H1 (cell line): ENCODE measurements at regions not wholly inside any gene's neighbourhood (a gene's known extent, or its start where the extent isn't known, plus 50 kb on each side); places are given as distances from the start of the nearest gene placed in this dataset.

ENCODE experiments used
- CTCF ChIA-PET: fragments of 300-600 bp; sonication (Branson Sonifier 250); formaldehyde crosslinking; loops from one replicate; lab custom pipeline; 2021; ENCODE audit not compliant: partially characterized antibody; lab: Charles Lee
- POLR2A ChIA-PET: fragments of 300-600 bp; sonication (Branson Sonifier 250); formaldehyde crosslinking; loops from one replicate; lab custom pipeline; 2021; ENCODE audit warnings: inconsistent platforms; ENCODE audit not compliant: partially characterized antibody; lab: Charles Lee
- DNase-seq, 2 experiments: peaks; one replicate each; pipeline versions ENCODE4 v3.0.0 to v3.0.0-alpha.2; 2010 to 2022; ENCODE audit warnings: low spot score in 2 of 2, low read depth in 1 of 2, mixed read lengths in 1 of 2
- FAIRE-seq: peaks from 2 replicates; lab custom pipeline; 2011; peaks lifted over from hg19 to GRCh38; lab: Jason Lieb, UNC
- H2AFZ ChIP-seq: 2 replicates; pipeline ENCODE4 v1.8.1; 2012; ENCODE audit warnings: low read length, inconsistent platforms
- H2AK5ac ChIP-seq: 2 replicates; pipeline ENCODE4 v1.6.1; 2013; ENCODE audit warnings: low read depth, low read length
- H2BK120ac ChIP-seq: replicated peaks from 2 replicates; pipeline ENCODE3; 2013; ENCODE audit warnings: low read depth, low read length, inconsistent platforms
- H2BK12ac ChIP-seq: 2 replicates; pipeline ENCODE4 v1.6.1; 2013; ENCODE audit warnings: low read depth, low read length
- H2BK15ac ChIP-seq: 2 replicates; pipeline ENCODE4 v1.6.1; 2013; ENCODE audit warnings: low read length
- H2BK20ac ChIP-seq: 2 replicates; pipeline ENCODE4 v1.6.1; 2013; ENCODE audit warnings: low read length
- H2BK5ac ChIP-seq: 2 replicates; pipeline ENCODE4 v1.6.1; 2013; ENCODE audit warnings: low read depth, low read length
- H3K14ac ChIP-seq: 2 replicates; pipeline ENCODE4 v1.6.1; 2013; ENCODE audit warnings: inconsistent platforms; ENCODE audit not compliant: insufficient read length
- H3K18ac ChIP-seq: 2 replicates; pipeline ENCODE4 v1.6.1; 2013; ENCODE audit warnings: low read length; ENCODE audit errors: extremely low read depth
- H3K23ac ChIP-seq: 2 replicates; pipeline ENCODE4 v1.6.1; 2013; ENCODE audit warnings: inconsistent platforms; ENCODE audit not compliant: insufficient read length
- H3K23me2 ChIP-seq: 2 replicates; pipeline ENCODE4 v1.6.1; 2013; ENCODE audit warnings: low read depth, low read length
- H3K27ac ChIP-seq: 2 replicates; pipeline ENCODE4 v1.6.1; 2011; ENCODE audit warnings: low read depth, low read length, inconsistent platforms
- H3K27me3 ChIP-seq, 4 experiments: replicated peaks in 1 of 4; 1 replicate in 1 of 4; 2 replicates in 3 of 4; pipeline versions ENCODE4 v1.6.1 to v1.8.1; 2011 to 2013; ENCODE audit warnings: low read length in 3 of 4, mild to moderate bottlenecking in 3 of 4, inconsistent platforms in 2 of 4, mixed read lengths in 2 of 4, moderate library complexity in 1 of 4; ENCODE audit not compliant: control insufficient read depth in 3 of 4, insufficient read depth in 3 of 4; ENCODE audit errors: extremely low read depth in 1 of 4
- H3K36me3 ChIP-seq, 4 experiments: 2 replicates each; pipeline versions ENCODE4 v1.6.1 to v1.8.1; 2011 to 2013; ENCODE audit warnings: mild to moderate bottlenecking in 4 of 4, low read length in 3 of 4, moderate library complexity in 2 of 4, control low read depth in 1 of 4, inconsistent platforms in 1 of 4; ENCODE audit not compliant: insufficient read depth in 4 of 4, control insufficient read depth in 2 of 4
- H3K4ac ChIP-seq: replicated peaks from 2 replicates; pipeline ENCODE3; 2013; ENCODE audit warnings: low read length, low read depth, mixed read lengths, inconsistent platforms; ENCODE audit not compliant: insufficient read length
- H3K4me1 ChIP-seq, 4 experiments: replicated peaks in 1 of 4; 1 replicate in 1 of 4; 2 replicates in 3 of 4; pipeline versions ENCODE4 v1.6.1 to v1.8.1; 2011 to 2013; ENCODE audit warnings: low read length in 3 of 4, inconsistent platforms in 2 of 4, mixed read lengths in 1 of 4; ENCODE audit not compliant: insufficient read depth in 4 of 4, control insufficient read depth in 3 of 4
- H3K4me2 ChIP-seq, 2 experiments: 2 replicates each; pipeline versions ENCODE4 v1.6.1 to v1.8.1; 2011 to 2013; ENCODE audit warnings: low read depth in 2 of 2, low read length in 2 of 2, control low read depth in 1 of 2, inconsistent platforms in 1 of 2, mild to moderate bottlenecking in 1 of 2; ENCODE audit not compliant: insufficient read depth in 1 of 2
- H3K4me3 ChIP-seq, 4 experiments: fragments of 200-600, 300-600 bp in 1 of 4; sonication (generic), shearing (Covaris generic), sonication (Bioruptor Twin) in 1 of 4; 2 replicates each; pipeline versions ENCODE4 v1.5.1 to v1.8.1; 2011 to 2016; ENCODE audit warnings: low read length in 4 of 4, low read depth in 3 of 4, control low read depth in 2 of 4, inconsistent platforms in 2 of 4, mild to moderate bottlenecking in 2 of 4, mixed read lengths in 1 of 4, moderate library complexity in 1 of 4; ENCODE audit not compliant: insufficient read depth in 2 of 4; ENCODE audit errors: extremely low read depth in 1 of 4
- H3K56ac ChIP-seq: replicated peaks from 2 replicates; pipeline ENCODE3; 2013; ENCODE audit warnings: low read depth, mild to moderate bottlenecking, mixed read lengths, low read length, inconsistent platforms; ENCODE audit not compliant: insufficient read length
- H3K79me1 ChIP-seq: 2 replicates; pipeline ENCODE4 v1.6.1; 2013; ENCODE audit warnings: low read depth, low read length, control low read depth
- H3K79me2 ChIP-seq, 2 experiments: 2 replicates each; pipeline versions ENCODE4 v1.6.1 to v1.8.1; 2012 to 2013; ENCODE audit warnings: low read length in 2 of 2, mild to moderate bottlenecking in 2 of 2, inconsistent platforms in 1 of 2; ENCODE audit not compliant: insufficient read depth in 2 of 2, control insufficient read depth in 1 of 2
- H3K9ac ChIP-seq, 4 experiments: replicated peaks in 1 of 4; 1 replicate in 1 of 4; 2 replicates in 3 of 4; pipeline versions ENCODE4 v1.6.1 to v1.8.1; 2011 to 2013; ENCODE audit warnings: low read depth in 3 of 4, low read length in 3 of 4, control low read depth in 2 of 4, mild to moderate bottlenecking in 2 of 4, moderate library complexity in 2 of 4, inconsistent platforms in 1 of 4; ENCODE audit errors: extremely low read depth in 1 of 4
- H3K9me3 ChIP-seq, 2 experiments: 2 replicates each; pipeline versions ENCODE4 v1.6.1 to v1.8.1; 2012 to 2013; ENCODE audit warnings: mild to moderate bottlenecking in 2 of 2, moderate library complexity in 2 of 2, control low read depth in 1 of 2, inconsistent platforms in 1 of 2, low read depth in 1 of 2, low read length in 1 of 2, mixed read lengths in 1 of 2; ENCODE audit not compliant: insufficient read depth in 2 of 2
- H4K20me1 ChIP-seq, 2 experiments: replicated peaks in 1 of 2; 2 replicates each; pipeline versions ENCODE3 to v1.8.1; 2011 to 2013; ENCODE audit warnings: inconsistent platforms in 2 of 2, low read length in 2 of 2, mild to moderate bottlenecking in 1 of 2; ENCODE audit not compliant: insufficient read depth in 2 of 2, control insufficient read depth in 1 of 2
- H4K5ac ChIP-seq: 2 replicates; pipeline ENCODE4 v1.6.1; 2013; ENCODE audit warnings: low read length, low read depth, mixed read lengths, inconsistent platforms; ENCODE audit not compliant: insufficient read length
- H4K8ac ChIP-seq: 2 replicates; pipeline ENCODE4 v1.8.0; 2013; ENCODE audit warnings: mild to moderate bottlenecking, moderate library complexity, low read length, inconsistent platforms; ENCODE audit not compliant: insufficient read depth; ENCODE audit errors: extremely low read depth
- H4K91ac ChIP-seq: replicated peaks from 2 replicates; pipeline ENCODE3; 2013; ENCODE audit warnings: low read length, mixed read lengths, inconsistent platforms; ENCODE audit not compliant: insufficient read length
- BRCA1 ChIP-seq: IDR thresholded peaks from 2 replicates; pipeline ENCODE4 v1.6.1; 2012; ENCODE audit warnings: low read depth, low read length, improper control_type of control experiment
- CHD1 ChIP-seq: IDR thresholded peaks from 2 replicates; pipeline ENCODE4 v1.6.1; 2012; ENCODE audit warnings: low read depth, low read length, improper control_type of control experiment
- CHD2 ChIP-seq: IDR thresholded peaks from 2 replicates; pipeline ENCODE4 v1.6.1; 2012; ENCODE audit warnings: low read length, improper control_type of control experiment
- KDM4A ChIP-seq: IDR thresholded peaks from one replicate; pipeline ENCODE4 v1.7.1; 2012; ENCODE audit warnings: low read depth, mild to moderate bottlenecking, moderate library complexity, low read length, inconsistent platforms; ENCODE audit not compliant: severe bottlenecking
- PHF8 ChIP-seq: fragments of 200-600 bp; sonication (generic); conservative IDR thresholded peaks from 2 replicates; pipeline ENCODE4 v1.7.1; 2012; ENCODE audit warnings: low read depth, mild to moderate bottlenecking, inconsistent platforms, low read length, moderate library complexity
- RFX5 ChIP-seq: IDR thresholded peaks from 2 replicates; pipeline ENCODE4 v1.6.1; 2011; ENCODE audit warnings: low read depth, low read length, improper control_type of control experiment, borderline replicate concordance
- RNF2 ChIP-seq: fragments of 200-900, 300-1000 bp; sonication (generic); IDR thresholded peaks from 2 replicates; pipeline ENCODE4 v1.7.1; 2016; ENCODE audit warnings: borderline replicate concordance, low read depth, mild to moderate bottlenecking, antibody characterized with exemption, low read length; ENCODE audit not compliant: poor library complexity, severe bottlenecking; ENCODE audit errors: missing control alignments
- RXRA ChIP-seq: IDR thresholded peaks from 2 replicates; pipeline ENCODE4 v1.6.1; 2011; ENCODE audit warnings: low read depth, mild to moderate bottlenecking, low read length, moderate library complexity; ENCODE audit not compliant: insufficient read depth
- ZNF274 ChIP-seq: IDR thresholded peaks from 2 replicates; pipeline ENCODE4 v1.7.0; 2012; ENCODE audit warnings: low read length, borderline replicate concordance; ENCODE audit errors: extremely low read depth
- WGBS, 2 experiments: shearing (Covaris generic) in 1 of 2; methylation state at CpG; one replicate each; pipeline versions ENCODE4 v1.1.6 to v1.1.7; 2013 to 2015; ENCODE audit warnings: low lambda C conversion rate in 2 of 2, mixed read lengths in 2 of 2, inconsistent platforms in 1 of 2, low coverage in 1 of 2, missing lambda C conversion rate in 1 of 2; ENCODE audit not compliant: insufficient replicate concordance in 2 of 2, insufficient coverage in 1 of 2, insufficient read length in 1 of 2; ENCODE audit errors: extremely low coverage in 1 of 2, missing lambda C conversion rate in 1 of 2; 5-methylcytosine and 5-hydroxymethylcytosine counted together

DNA sequence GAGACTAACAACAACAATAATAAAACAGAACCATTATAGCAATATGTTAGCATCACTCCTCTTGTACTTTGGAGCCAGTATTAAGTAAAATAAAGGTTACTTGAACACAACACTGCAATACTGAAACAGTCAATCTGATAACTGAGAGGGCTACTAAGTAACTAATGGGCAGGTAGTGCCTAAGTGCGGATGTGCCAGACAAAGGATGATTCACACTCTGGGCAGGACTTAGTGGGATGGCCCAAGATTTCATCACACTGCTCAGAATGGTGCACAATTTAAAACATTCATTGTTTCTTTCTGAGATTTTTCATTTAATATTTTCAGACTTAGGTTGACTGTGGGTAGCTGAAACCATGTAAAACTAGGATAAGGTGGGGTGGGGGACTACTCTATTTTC is 131.9 kb upstream of the CAND1 start:
- H2BK12ac ChIP-seq = no peak overlapping the region
- H3K14ac ChIP-seq = no peak overlapping the region
- peaks cover 0 to 1% (median 0%) of the 10 kb centered on the region in 4 experiments; a peak in 1 of 7 replicates for H3K27me3 ChIP-seq
- peaks cover 0 to 3% (median 0%) of the 10 kb centered on the region in 4 experiments; a peak in 2 of 7 replicates for H3K4me1 ChIP-seq
- ChIA-PET CTCF (interaction anchor here (2.1 kb wide), 1 partner anchor 24 kb away, joined by 9 read pairs; no protein-coding TSS in a partner anchor), POLR2A (no interaction called here)
- H3K23me2 ChIP-seq = no peaks in the 10 kb centered on the region
- H3K23ac ChIP-seq = no peak overlapping the region
- no peak overlapping the region for H3K56ac ChIP-seq
- WGBS, 2 experiments = 100% methylated on average over 1 of the region's 1 CpG; no CpG with 5 or more reads in 1 of the 2 experiments
- FAIRE-seq (no peak), DNase-seq (no peak)
- no peak overlapping the region for H3K18ac ChIP-seq
- no peak overlapping the region for H4K91ac ChIP-seq
- no peak overlapping the region for H3K4me3 ChIP-seq
- H3K27ac ChIP-seq = no peak overlapping the region
- H2BK15ac ChIP-seq = no peak overlapping the region
- TF ChIP-seq RNF2 = no peak
- TF ChIP-seq PHF8 = no peak
- TF ChIP-seq BRCA1 = no peak
- TF ChIP-seq RFX5 = no peak
- no peak for TF ChIP-seq KDM4A
- TF ChIP-seq CHD1 = no peak
- TF ChIP-seq CHD2 = no peak
- no peak for TF ChIP-seq ZNF274
- TF ChIP-seq RXRA = no peak
- H3K4me2 ChIP-seq = no peak overlapping the region
- no peak overlapping the region for H3K9ac ChIP-seq
- no peak overlapping the region for H4K8ac ChIP-seq
- H3K79me2 ChIP-seq = no peaks in the 10 kb centered on the region
- H2BK120ac ChIP-seq = no peak overlapping the region
- no peaks in the 10 kb centered on the region for H3K79me1 ChIP-seq
- H2BK20ac ChIP-seq = no peak overlapping the region
- no peak overlapping the region for H3K4ac ChIP-seq
- H4K20me1 ChIP-seq = no peaks in the 10 kb centered on the region
- no peak overlapping the region for H2AFZ ChIP-seq
- H4K5ac ChIP-seq = no peak overlapping the region
- H2BK5ac ChIP-seq = no peak overlapping the region
- no peak overlapping the region for H2AK5ac ChIP-seq
- no peaks in the 10 kb centered on the region for H3K36me3 ChIP-seq
- H3K9me3 ChIP-seq = no peaks in the 10 kb centered on the region
